IMR-90 (cell line): ENCODE measurements at regions not wholly inside any gene's neighbourhood (a gene's known extent, or its start where the extent isn't known, plus 50 kb on each side); places are given as distances from the start of the nearest gene placed in this dataset.

Source experiments
- CTCF ChIP-seq: conservative IDR thresholded peaks from 2 replicates; pipeline ENCODE4 v1.5.1; 2012; ENCODE audit warnings: mild to moderate bottlenecking, low read depth, low read length, improper control_type of control experiment
- FOS ChIP-seq: fragments of 150-350 bp; IDR thresholded peaks from 2 replicates; pipeline ENCODE4 v1.6.1; 2016; ENCODE audit warnings: low read depth, low read length
- POLR2A ChIP-seq: IDR thresholded peaks from 2 replicates; pipeline ENCODE4 v1.6.1; 2012; ENCODE audit warnings: mild to moderate bottlenecking, low read depth, low read length
- RAD21 ChIP-seq: IDR thresholded peaks from 2 replicates; pipeline ENCODE4 v1.6.1; 2012; ENCODE audit warnings: low read length, improper control_type of control experiment
- RFX5 ChIP-seq: IDR thresholded peaks from 2 replicates; pipeline ENCODE4 v1.8.0; 2012; ENCODE audit warnings: low read depth, mild to moderate bottlenecking, low read length, moderate library complexity

GRCh38 chr2:12075603-12076002, 329.2 kb downstream of the LPIN1 start:
- TF ChIP-seq CTCF: no peak
- TF ChIP-seq RAD21: no peak
- TF ChIP-seq POLR2A: no peak
- no peak for TF ChIP-seq FOS
- TF ChIP-seq RFX5: no peak
